ENCODE measurements at regions not wholly inside any gene's neighbourhood (a gene's known extent, or its start where the extent isn't known, plus 50 kb on each side); places are given as distances from the start of the nearest gene placed in this dataset.

DNA sequence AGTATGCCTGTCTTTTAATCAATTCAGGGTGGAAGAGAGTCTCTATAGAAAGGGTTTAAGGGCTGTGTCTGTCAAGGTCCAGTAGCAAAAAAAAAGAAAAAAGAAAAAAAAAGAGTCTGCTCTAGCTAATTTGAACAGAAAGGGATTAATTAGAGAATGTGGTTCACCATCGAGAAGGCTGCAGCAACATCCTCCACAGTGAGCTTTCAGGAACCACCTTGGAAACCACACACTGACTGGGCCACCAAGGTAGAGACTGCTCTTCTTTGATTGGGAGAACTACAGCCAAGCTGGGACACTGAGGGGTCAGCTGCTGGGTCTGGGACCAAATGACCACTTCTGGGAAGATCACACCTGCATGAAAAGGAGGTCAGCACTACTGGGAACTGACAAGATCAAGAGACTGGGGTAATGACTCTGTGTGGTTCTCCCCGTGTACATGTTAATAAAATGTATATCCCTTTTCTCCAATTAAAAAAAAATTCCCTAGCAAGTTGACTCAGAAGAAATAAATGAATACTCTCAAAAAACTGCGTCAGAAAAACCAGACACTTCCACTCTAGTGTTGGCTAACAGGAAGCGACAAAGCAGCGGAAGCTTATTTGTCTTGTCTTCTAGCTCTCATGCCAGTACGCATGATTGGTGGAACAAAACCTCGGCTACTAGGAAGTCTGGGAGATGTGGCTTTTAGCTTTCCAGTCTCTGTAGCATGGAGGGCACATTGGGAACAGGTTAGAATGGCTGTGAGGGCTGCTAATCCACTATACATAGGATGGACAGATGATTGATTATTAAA is 60.0 kb upstream of the IVNS1ABP start:
- 73% methylated on average over 7 of the region's 7 CpGs for WGBS
- H3K27ac ChIP-seq (ENCODE audit: low read length): peak overlapping the region; percentile 72
- no peak overlapping the region for H3K4me3 ChIP-seq (ENCODE audit: low read length)

DNA sequence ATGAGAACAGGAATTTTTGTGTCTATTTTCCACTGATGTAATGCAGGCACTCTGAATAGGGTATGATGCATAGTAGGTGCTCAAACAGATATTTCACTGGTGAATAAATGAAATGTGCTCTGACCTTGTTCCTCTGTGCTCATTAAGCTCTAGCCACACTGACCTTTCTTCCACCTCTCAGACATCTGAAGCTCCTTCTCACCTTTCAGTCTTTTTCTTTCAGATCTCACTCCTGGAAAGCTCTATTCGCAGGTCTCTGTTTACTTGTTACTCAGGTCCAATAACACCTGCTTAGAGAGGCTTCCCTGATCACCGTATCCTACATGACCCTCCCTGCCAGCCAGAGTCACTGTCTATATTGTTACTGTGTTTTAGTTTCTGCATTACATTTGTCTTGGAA is 59.2 kb upstream of the IVNS1ABP start:
- no peak overlapping the region for H3K27ac ChIP-seq (ENCODE audit: low read length)
- intact Hi-C loops (cut with DNase I): no loop called here
- ATAC-seq: no peak
- H3K4me3 ChIP-seq (ENCODE audit: low read length): no peak overlapping the region
- H3K4me1 ChIP-seq (ENCODE audit: control insufficient read depth, insufficient read depth, low read length): no peaks in the 10 kb centered on the region
- H3K27me3 ChIP-seq (ENCODE audit: control insufficient read depth, insufficient read depth): no peaks in the 10 kb centered on the region
- H3K9me3 ChIP-seq (ENCODE audit: control insufficient read depth, low read length): no peaks in the 10 kb centered on the region
- 82% methylated on average over 2 of the region's 2 CpGs for WGBS
- no peak for DNase-seq

More for the DNA sequence above, 60.0 kb upstream of the IVNS1ABP start:
- H3K27me3 ChIP-seq (ENCODE audit: control insufficient read depth, insufficient read depth): no peaks in the 10 kb centered on the region
- intact Hi-C loops (cut with DNase I): no loop called here
- no peaks in the 10 kb centered on the region for H3K9me3 ChIP-seq (ENCODE audit: control insufficient read depth, low read length)
- H3K4me1 ChIP-seq (ENCODE audit: control insufficient read depth, insufficient read depth, low read length): no peaks in the 10 kb centered on the region
- DNase-seq (no peak), ATAC-seq (peak; percentile 18 to 26)

DNA sequence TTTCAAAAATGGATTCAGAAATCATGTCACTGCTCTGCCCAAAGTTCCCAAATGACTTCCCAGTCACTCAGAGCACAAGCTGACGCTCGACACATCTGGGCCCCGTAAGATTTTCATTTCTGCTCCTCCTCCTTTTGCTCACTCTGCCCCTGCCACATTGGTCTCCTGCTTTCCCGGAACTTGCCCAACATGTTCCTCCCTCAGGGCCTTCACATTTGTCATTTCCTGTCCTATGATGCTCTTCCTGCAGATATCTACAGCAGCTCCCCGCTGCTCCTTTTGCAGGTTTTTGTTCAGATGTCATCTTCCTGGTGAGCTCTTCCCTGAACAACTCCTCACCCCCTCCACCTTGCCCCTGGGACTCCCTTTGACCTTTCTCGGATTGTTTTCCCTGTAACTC is 58.5 kb upstream of the IVNS1ABP start:
- Histone ChIP-seq H3K27ac (ENCODE audit: low read length) (no peak overlapping the region), H3K4me1 (ENCODE audit: control insufficient read depth, insufficient read depth, low read length) (no peaks in the 10 kb centered on the region), H3K9me3 (ENCODE audit: control insufficient read depth, low read length) (no peaks in the 10 kb centered on the region), H3K4me3 (ENCODE audit: low read length) (no peak overlapping the region), H3K27me3 (ENCODE audit: control insufficient read depth, insufficient read depth) (no peaks in the 10 kb centered on the region)
- intact Hi-C loops (cut with DNase I): no loop called here
- 62% methylated on average over 6 of the region's 6 CpGs for WGBS
- peak; percentile 65 to 92 for ATAC-seq
- DNase-seq: peak in 2 of 3 donors; percentile 34 to 50

GRCh38 chr1:185373813-185374529 is 56.9 kb upstream of the IVNS1ABP start:
- ATAC-seq: peak; percentile 52 to 71
- H3K27ac ChIP-seq (ENCODE audit: low read length): peak overlapping the region; percentile 26
- no peaks in the 10 kb centered on the region for H3K4me1 ChIP-seq (ENCODE audit: control insufficient read depth, insufficient read depth, low read length)
- H3K4me3 ChIP-seq (ENCODE audit: low read length): no peak overlapping the region
- WGBS: 71% methylated on average over 4 of the region's 4 CpGs
- DNase-seq: peak in 1 of 3 donors; percentile 24
- no peaks in the 10 kb centered on the region for H3K9me3 ChIP-seq (ENCODE audit: control insufficient read depth, low read length)
- intact Hi-C loops (cut with DNase I): no loop called here
- H3K27me3 ChIP-seq (ENCODE audit: control insufficient read depth, insufficient read depth): no peaks in the 10 kb centered on the region

DNA sequence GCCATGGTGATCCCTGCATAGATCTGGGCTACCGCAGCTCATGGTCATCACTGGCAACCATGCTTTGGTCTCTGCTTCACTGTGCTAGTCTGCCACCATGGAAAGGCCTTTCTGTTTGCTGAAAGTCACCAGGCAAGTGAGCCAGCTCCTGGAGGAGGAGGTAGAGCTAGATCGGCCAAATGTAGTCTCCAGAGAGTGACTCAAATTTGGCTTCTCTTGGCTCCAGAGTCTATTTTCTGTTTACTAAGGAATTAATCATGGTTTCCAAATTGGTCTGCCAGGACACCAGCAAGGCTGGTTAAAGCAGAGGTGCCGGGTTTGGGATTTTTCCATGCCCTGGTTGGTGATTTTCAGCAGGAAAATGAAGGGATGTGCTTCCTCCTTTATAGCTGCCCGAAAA is 52.7 kb upstream of the IVNS1ABP start:
- ATAC-seq: peak in 1 of 2 donors; percentile 22
- intact Hi-C loops (cut with DNase I): no loop called here
- Histone ChIP-seq H3K27ac (ENCODE audit: low read length) (no peak overlapping the region), H3K9me3 (ENCODE audit: control insufficient read depth, low read length) (no peaks in the 10 kb centered on the region), H3K4me1 (ENCODE audit: control insufficient read depth, insufficient read depth, low read length) (no peaks in the 10 kb centered on the region), H3K4me3 (ENCODE audit: low read length) (no peak overlapping the region), H3K27me3 (ENCODE audit: control insufficient read depth, insufficient read depth) (no peaks in the 10 kb centered on the region)
- 82% methylated on average over 4 of the region's 4 CpGs for WGBS
- DNase-seq: peak in 1 of 3 donors; percentile 22

- intact Hi-C loops (cut with DNase I): no loop called here
- Histone ChIP-seq H3K4me3 (ENCODE audit: low read length) (no peak overlapping the region), H3K27ac (ENCODE audit: low read length) (no peak overlapping the region), H3K9me3 (ENCODE audit: control insufficient read depth, low read length) (no peaks in the 10 kb centered on the region), H3K4me1 (ENCODE audit: control insufficient read depth, insufficient read depth, low read length) (no peaks in the 10 kb centered on the region), H3K27me3 (ENCODE audit: control insufficient read depth, insufficient read depth) (no peaks in the 10 kb centered on the region)
- 83% methylated on average over 1 of the region's 1 CpG for WGBS
- ATAC-seq (no peak), DNase-seq (no peak)
Observed at GRCh38 chr1:185368913-185369491, 52.0 kb upstream of the IVNS1ABP start.

DNA sequence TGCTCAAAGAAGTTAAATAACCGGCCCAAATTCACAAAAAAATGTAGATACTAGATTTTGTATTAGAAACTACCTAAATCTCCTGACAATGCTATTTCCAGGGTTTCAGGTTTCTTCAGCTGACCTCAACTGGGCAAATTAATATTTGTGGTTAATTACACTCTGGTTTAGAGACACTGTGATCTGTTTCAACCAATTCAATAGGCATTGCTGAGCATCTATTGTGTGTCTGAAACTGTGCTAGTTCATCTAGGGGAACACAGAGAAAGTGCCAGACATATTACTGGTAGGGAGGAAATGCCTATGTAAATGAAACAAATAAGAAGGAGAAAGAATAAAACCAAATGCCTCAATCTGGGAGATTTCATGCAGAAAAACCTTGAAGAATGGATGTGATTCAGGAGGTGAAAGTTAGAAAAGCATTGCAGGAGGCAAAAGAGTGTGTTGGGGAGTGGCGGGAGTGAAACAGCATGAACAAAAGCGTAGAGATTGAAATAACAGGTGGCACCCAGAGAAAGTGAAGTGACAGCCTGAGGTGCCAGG is 51.3 kb upstream of the IVNS1ABP start:
- H3K4me3 ChIP-seq (ENCODE audit: low read length): no peak overlapping the region
- no peak overlapping the region for H3K27ac ChIP-seq (ENCODE audit: low read length)
- ATAC-seq: no peak
- DNase-seq: no peak
- H3K4me1 ChIP-seq (ENCODE audit: control insufficient read depth, insufficient read depth, low read length): no peaks in the 10 kb centered on the region
- H3K27me3 ChIP-seq (ENCODE audit: control insufficient read depth, insufficient read depth): no peaks in the 10 kb centered on the region
- no peaks in the 10 kb centered on the region for H3K9me3 ChIP-seq (ENCODE audit: control insufficient read depth, low read length)
- 95% methylated on average over 3 of the region's 3 CpGs for WGBS
- intact Hi-C loops (cut with DNase I): no loop called here

- no peak overlapping the region for H3K27ac ChIP-seq (ENCODE audit: low read length)
- no peaks in the 10 kb centered on the region for H3K9me3 ChIP-seq (ENCODE audit: control insufficient read depth, low read length)
- intact Hi-C loops (cut with DNase I): no loop called here
- H3K27me3 ChIP-seq (ENCODE audit: control insufficient read depth, insufficient read depth): no peaks in the 10 kb centered on the region
- no peak overlapping the region for H3K4me3 ChIP-seq (ENCODE audit: low read length)
- peak; percentile 62 to 97 for ATAC-seq
- H3K4me1 ChIP-seq (ENCODE audit: control insufficient read depth, insufficient read depth, low read length): no peaks in the 10 kb centered on the region
- DNase-seq: peak in 2 of 3 donors; percentile 26 to 37
- 60% methylated on average over 6 of the region's 6 CpGs for WGBS
Observed at GRCh38 chr1:185367218-185367617, 50.2 kb upstream of the IVNS1ABP start.
